DND-41 (cell line): ENCODE measurements at regions not wholly inside any gene's neighbourhood (a gene's known extent, or its start where the extent isn't known, plus 50 kb on each side); places are given as distances from the start of the nearest gene placed in this dataset.
"Not testable (repeated sequence)": the region's sequence is repeated elsewhere in the genome, so short reads cannot be mapped to it uniquely, and the experiment has no call there.

Experiments
- CTCF ChIP-seq: IDR thresholded peaks from 2 replicates; pipeline ENCODE4 v1.5.1; 2012; ENCODE audit warnings: borderline replicate concordance, low read length, moderate library complexity, mild to moderate bottlenecking; ENCODE audit not compliant: poor library complexity, severe bottlenecking; ENCODE audit errors: extremely low read depth
- EZH2 ChIP-seq: IDR thresholded peaks from 3 replicates; pipeline ENCODE4 v1.6.1; 2012; ENCODE audit warnings: borderline replicate concordance, low read depth, mild to moderate bottlenecking, moderate library complexity, low read length, inconsistent platforms; ENCODE audit not compliant: severe bottlenecking

- not testable (repeated sequence) for TF ChIP-seq CTCF, EZH2
These were observed 234.2 kb downstream of the SHCBP1 start for GRCh38 chr16:46386805-46387620.
